ENCODE measurements at regions not wholly inside any gene's neighbourhood (a gene's known extent, or its start where the extent isn't known, plus 50 kb on each side); places are given as distances from the start of the nearest gene placed in this dataset.

DNA sequence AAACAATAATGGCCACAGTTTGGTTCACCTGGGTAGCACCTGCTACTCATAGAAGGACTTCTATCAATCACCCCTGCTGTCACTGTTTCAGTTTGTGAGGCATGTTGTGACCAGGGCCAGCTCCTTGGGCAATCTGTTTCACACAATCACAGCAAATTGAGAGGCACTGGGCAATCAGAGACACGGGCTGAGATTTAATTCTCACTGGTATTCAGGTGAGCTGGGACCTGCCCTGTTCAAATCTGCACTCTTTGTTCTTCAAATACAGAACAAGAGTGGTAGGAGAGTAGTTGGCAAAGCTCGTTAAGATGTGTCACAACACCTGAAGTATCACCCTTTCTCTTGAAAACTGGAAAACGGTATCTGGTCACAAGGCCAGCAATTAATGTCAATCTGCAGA is 57.8 kb upstream of the NAP1L1 start:
- no peak for DNase-seq
- H3K9ac ChIP-seq (ENCODE audit: low read depth, low read length): no peak overlapping the region
- no peaks in the 10 kb centered on the region for H3K36me3 ChIP-seq (ENCODE audit: insufficient read depth, low read length)

DNA sequence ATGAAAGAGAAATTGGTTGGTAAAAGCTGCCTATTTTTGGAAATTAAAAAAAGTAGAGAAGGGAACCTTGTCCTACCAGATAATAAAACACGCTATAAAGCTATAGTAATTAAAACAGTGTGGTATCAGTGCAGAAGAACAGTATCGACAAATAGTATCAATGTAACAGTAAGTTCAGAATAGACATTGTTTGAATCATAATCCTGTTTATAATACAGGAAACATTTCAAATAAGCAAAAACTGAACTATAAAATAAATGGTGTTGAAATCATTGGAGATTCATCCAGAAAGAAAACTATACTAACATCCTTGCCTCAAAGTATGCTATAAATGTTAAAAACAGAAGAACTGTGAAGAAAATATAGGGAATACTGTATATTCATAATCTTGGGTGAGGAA is 54.2 kb upstream of the NAP1L1 start:
- peaks cover under 1% of the 10 kb centered on the region; the same call in 1 of the 2 replicates for H3K4me1 ChIP-seq (ENCODE audit: insufficient read depth, low read length)
- H3K9me3 ChIP-seq (ENCODE audit: insufficient read depth, low read length, severe bottlenecking): no peaks in the 10 kb centered on the region
- DNase-seq (no peak), ATAC-seq (ENCODE audit: insufficient read depth, low read depth) (no peak)
- no peaks in the 10 kb centered on the region for H3K79me2 ChIP-seq (ENCODE audit: insufficient read depth, low read length)
- H3K9ac ChIP-seq (ENCODE audit: low read depth, low read length): no peak overlapping the region
- TF ChIP-seq EZH2 (IDR thresholded peaks at IDR 0.05; ENCODE audit: borderline replicate concordance, low read depth, low read length, severe bottlenecking): no peak
- TF ChIP-seq, protein P1, sequence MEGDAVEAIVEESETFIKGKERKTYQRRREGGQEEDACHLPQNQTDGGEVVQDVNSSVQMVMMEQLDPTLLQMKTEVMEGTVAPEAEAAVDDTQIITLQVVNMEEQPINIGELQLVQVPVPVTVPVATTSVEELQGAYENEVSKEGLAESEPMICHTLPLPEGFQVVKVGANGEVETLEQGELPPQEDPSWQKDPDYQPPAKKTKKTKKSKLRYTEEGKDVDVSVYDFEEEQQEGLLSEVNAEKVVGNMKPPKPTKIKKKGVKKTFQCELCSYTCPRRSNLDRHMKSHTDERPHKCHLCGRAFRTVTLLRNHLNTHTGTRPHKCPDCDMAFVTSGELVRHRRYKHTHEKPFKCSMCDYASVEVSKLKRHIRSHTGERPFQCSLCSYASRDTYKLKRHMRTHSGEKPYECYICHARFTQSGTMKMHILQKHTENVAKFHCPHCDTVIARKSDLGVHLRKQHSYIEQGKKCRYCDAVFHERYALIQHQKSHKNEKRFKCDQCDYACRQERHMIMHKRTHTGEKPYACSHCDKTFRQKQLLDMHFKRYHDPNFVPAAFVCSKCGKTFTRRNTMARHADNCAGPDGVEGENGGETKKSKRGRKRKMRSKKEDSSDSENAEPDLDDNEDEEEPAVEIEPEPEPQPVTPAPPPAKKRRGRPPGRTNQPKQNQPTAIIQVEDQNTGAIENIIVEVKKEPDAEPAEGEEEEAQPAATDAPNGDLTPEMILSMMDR (IDR thresholded peaks at IDR 0.05; ENCODE audit: borderline replicate concordance, extremely low read depth, low read length, poor library complexity, severe bottlenecking): no peak
- no peak overlapping the region for H3K4me3 ChIP-seq (ENCODE audit: low read depth in 1 of 2, low read length in 2 of 2)
- H3K27ac ChIP-seq (ENCODE audit: low read length): no peak overlapping the region
- no peak overlapping the region for H2AFZ ChIP-seq (ENCODE audit: low read depth, low read length)
- no peaks in the 10 kb centered on the region for H3K27me3 ChIP-seq (ENCODE audit: insufficient read depth, low read length, poor library complexity)
- H4K20me1 ChIP-seq (ENCODE audit: insufficient read depth, low read length): no peaks in the 10 kb centered on the region
- no peak overlapping the region for H3K4me2 ChIP-seq (ENCODE audit: insufficient read depth, low read length)
- H3K36me3 ChIP-seq (ENCODE audit: insufficient read depth, low read length): no peaks in the 10 kb centered on the region

More for the DNA sequence above, 57.8 kb upstream of the NAP1L1 start:
- no peak for ATAC-seq (ENCODE audit: insufficient read depth, low read depth)
- no peaks in the 10 kb centered on the region for H3K27me3 ChIP-seq (ENCODE audit: insufficient read depth, low read length, poor library complexity)
- no peak overlapping the region for H3K4me3 ChIP-seq (ENCODE audit: low read depth in 1 of 2, low read length in 2 of 2)
- no peak overlapping the region for H3K27ac ChIP-seq (ENCODE audit: low read length)
- peaks cover 9% of the 10 kb centered on the region; the same call in 1 of the 2 replicates for H3K4me1 ChIP-seq (ENCODE audit: insufficient read depth, low read length)
- H3K9me3 ChIP-seq (ENCODE audit: insufficient read depth, low read length, severe bottlenecking): no peaks in the 10 kb centered on the region
- TF ChIP-seq, protein P1 (IDR thresholded peaks at IDR 0.05; ENCODE audit: borderline replicate concordance, extremely low read depth, low read length, poor library complexity, severe bottlenecking): no peak
- TF ChIP-seq EZH2 (IDR thresholded peaks at IDR 0.05; ENCODE audit: borderline replicate concordance, low read depth, low read length, severe bottlenecking): no peak
- H3K79me2 ChIP-seq (ENCODE audit: insufficient read depth, low read length): no peaks in the 10 kb centered on the region
- no peaks in the 10 kb centered on the region for H4K20me1 ChIP-seq (ENCODE audit: insufficient read depth, low read length)
- no peak overlapping the region for H2AFZ ChIP-seq (ENCODE audit: low read depth, low read length)
- H3K4me2 ChIP-seq (ENCODE audit: insufficient read depth, low read length): no peak overlapping the region

DNA sequence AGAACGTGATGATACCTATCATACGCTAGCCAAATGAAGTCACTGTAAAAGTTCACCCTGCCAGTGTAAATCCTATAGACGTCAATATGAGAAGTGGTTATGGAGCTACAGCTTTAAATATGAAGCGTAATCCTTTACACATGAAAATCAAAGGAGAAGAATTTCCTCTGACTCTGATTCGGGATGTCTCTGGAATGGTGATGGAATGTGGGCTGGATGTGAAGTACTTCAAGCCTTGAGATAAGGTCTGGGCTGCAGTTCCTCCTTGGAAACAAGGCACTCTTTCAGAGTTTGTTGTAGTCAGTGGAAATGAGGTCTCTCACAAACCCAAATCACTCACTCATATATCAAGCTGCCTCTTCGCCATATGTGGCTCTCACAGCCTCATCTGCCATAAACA is 53.1 kb upstream of the NAP1L1 start:
- H3K79me2 ChIP-seq (ENCODE audit: insufficient read depth, low read length): no peaks in the 10 kb centered on the region
- no peaks in the 10 kb centered on the region for H3K27me3 ChIP-seq (ENCODE audit: insufficient read depth, low read length, poor library complexity)
- H3K4me2 ChIP-seq (ENCODE audit: insufficient read depth, low read length): no peak overlapping the region
- no peaks in the 10 kb centered on the region for H3K9me3 ChIP-seq (ENCODE audit: insufficient read depth, low read length, severe bottlenecking)
- H3K9ac ChIP-seq (ENCODE audit: low read depth, low read length): no peak overlapping the region
- H4K20me1 ChIP-seq (ENCODE audit: insufficient read depth, low read length): no peaks in the 10 kb centered on the region
- H3K4me3 ChIP-seq (ENCODE audit: low read depth in 1 of 2, low read length in 2 of 2): no peak overlapping the region
- TF ChIP-seq, protein P1 (IDR thresholded peaks at IDR 0.05; ENCODE audit: borderline replicate concordance, extremely low read depth, low read length, poor library complexity, severe bottlenecking): no peak
- no peak for TF ChIP-seq EZH2 (IDR thresholded peaks at IDR 0.05; ENCODE audit: borderline replicate concordance, low read depth, low read length, severe bottlenecking)
- no peak overlapping the region for H2AFZ ChIP-seq (ENCODE audit: low read depth, low read length)
- DNase-seq: no peak
- no peak overlapping the region for H3K27ac ChIP-seq (ENCODE audit: low read length)
- H3K36me3 ChIP-seq (ENCODE audit: insufficient read depth, low read length): no peaks in the 10 kb centered on the region
- H3K4me1 ChIP-seq (ENCODE audit: insufficient read depth, low read length): no peaks in the 10 kb centered on the region
- ATAC-seq (ENCODE audit: insufficient read depth, low read depth): no peak

DNA sequence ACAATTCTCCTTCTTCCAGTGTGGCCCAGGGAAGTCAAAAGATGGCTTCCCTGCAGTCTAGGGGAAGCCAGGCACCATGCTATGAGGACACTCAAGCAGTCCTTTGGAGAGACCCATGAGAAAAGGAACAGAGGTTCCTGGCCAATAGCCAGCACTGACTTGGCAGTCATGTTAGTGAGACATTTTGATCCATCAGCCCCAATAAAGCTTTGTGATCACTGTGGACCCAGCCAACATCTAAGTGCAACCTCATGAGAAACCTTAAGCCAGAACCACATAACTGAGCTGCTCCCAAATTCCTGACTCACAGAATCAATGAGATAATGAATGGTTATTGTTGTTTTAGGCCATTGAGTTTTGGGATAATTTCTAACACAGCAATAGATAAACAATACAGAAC is 51.0 kb upstream of the NAP1L1 start:
- no peak overlapping the region for H3K27ac ChIP-seq (ENCODE audit: low read length)
- H3K9me3 ChIP-seq (ENCODE audit: insufficient read depth, low read length, severe bottlenecking): no peaks in the 10 kb centered on the region

More for the DNA sequence above, 51.0 kb upstream of the NAP1L1 start:
- H3K79me2 ChIP-seq (ENCODE audit: insufficient read depth, low read length): no peaks in the 10 kb centered on the region
- H3K4me1 ChIP-seq (ENCODE audit: insufficient read depth, low read length): no peaks in the 10 kb centered on the region
- no peak overlapping the region for H3K4me3 ChIP-seq (ENCODE audit: low read depth in 1 of 2, low read length in 2 of 2)
- H3K9ac ChIP-seq (ENCODE audit: low read depth, low read length): no peak overlapping the region
- DNase-seq (no peak), ATAC-seq (ENCODE audit: insufficient read depth, low read depth) (no peak)
- no peak overlapping the region for H2AFZ ChIP-seq (ENCODE audit: low read depth, low read length)
- H3K4me2 ChIP-seq (ENCODE audit: insufficient read depth, low read length): no peak overlapping the region
- H4K20me1 ChIP-seq (ENCODE audit: insufficient read depth, low read length): no peaks in the 10 kb centered on the region
- H3K27me3 ChIP-seq (ENCODE audit: insufficient read depth, low read length, poor library complexity): no peaks in the 10 kb centered on the region
- H3K36me3 ChIP-seq (ENCODE audit: insufficient read depth, low read length): no peaks in the 10 kb centered on the region
- TF ChIP-seq, protein P1 (IDR thresholded peaks at IDR 0.05; ENCODE audit: borderline replicate concordance, extremely low read depth, low read length, poor library complexity, severe bottlenecking): no peak
- TF ChIP-seq EZH2 (IDR thresholded peaks at IDR 0.05; ENCODE audit: borderline replicate concordance, low read depth, low read length, severe bottlenecking): no peak
